H1 (cell line): ENCODE measurements at regions not wholly inside any gene's neighbourhood (a gene's known extent, or its start where the extent isn't known, plus 50 kb on each side); places are given as distances from the start of the nearest gene placed in this dataset.

Experiments used
- CTCF ChIA-PET: fragments of 300-600 bp; sonication (Branson Sonifier 250); formaldehyde crosslinking; loops from one replicate; lab custom pipeline; 2021; ENCODE audit not compliant: partially characterized antibody; lab: Charles Lee
- POLR2A ChIA-PET: fragments of 300-600 bp; sonication (Branson Sonifier 250); formaldehyde crosslinking; loops from one replicate; lab custom pipeline; 2021; ENCODE audit warnings: inconsistent platforms; ENCODE audit not compliant: partially characterized antibody; lab: Charles Lee
- DNase-seq, 2 experiments: peaks; one replicate each; pipeline versions ENCODE4 v3.0.0 to v3.0.0-alpha.2; 2010 to 2022; ENCODE audit warnings: low spot score in 2 of 2, low read depth in 1 of 2, mixed read lengths in 1 of 2
- FAIRE-seq: peaks from 2 replicates; lab custom pipeline; 2011; peaks lifted over from hg19 to GRCh38; lab: Jason Lieb, UNC
- H2AFZ ChIP-seq: 2 replicates; pipeline ENCODE4 v1.8.1; 2012; ENCODE audit warnings: low read length, inconsistent platforms
- H2AK5ac ChIP-seq: 2 replicates; pipeline ENCODE4 v1.6.1; 2013; ENCODE audit warnings: low read depth, low read length
- H2BK120ac ChIP-seq: replicated peaks from 2 replicates; pipeline ENCODE3; 2013; ENCODE audit warnings: low read depth, low read length, inconsistent platforms
- H2BK12ac ChIP-seq: 2 replicates; pipeline ENCODE4 v1.6.1; 2013; ENCODE audit warnings: low read depth, low read length
- H2BK15ac ChIP-seq: 2 replicates; pipeline ENCODE4 v1.6.1; 2013; ENCODE audit warnings: low read length
- H2BK20ac ChIP-seq: 2 replicates; pipeline ENCODE4 v1.6.1; 2013; ENCODE audit warnings: low read length
- H2BK5ac ChIP-seq: 2 replicates; pipeline ENCODE4 v1.6.1; 2013; ENCODE audit warnings: low read depth, low read length
- H3K14ac ChIP-seq: 2 replicates; pipeline ENCODE4 v1.6.1; 2013; ENCODE audit warnings: inconsistent platforms; ENCODE audit not compliant: insufficient read length
- H3K18ac ChIP-seq: 2 replicates; pipeline ENCODE4 v1.6.1; 2013; ENCODE audit warnings: low read length; ENCODE audit errors: extremely low read depth
- H3K23ac ChIP-seq: 2 replicates; pipeline ENCODE4 v1.6.1; 2013; ENCODE audit warnings: inconsistent platforms; ENCODE audit not compliant: insufficient read length
- H3K23me2 ChIP-seq: 2 replicates; pipeline ENCODE4 v1.6.1; 2013; ENCODE audit warnings: low read depth, low read length
- H3K27ac ChIP-seq: 2 replicates; pipeline ENCODE4 v1.6.1; 2011; ENCODE audit warnings: low read depth, low read length, inconsistent platforms
- H3K27me3 ChIP-seq, 4 experiments: replicated peaks in 1 of 4; 1 replicate in 1 of 4; 2 replicates in 3 of 4; pipeline versions ENCODE4 v1.6.1 to v1.8.1; 2011 to 2013; ENCODE audit warnings: low read length in 3 of 4, mild to moderate bottlenecking in 3 of 4, inconsistent platforms in 2 of 4, mixed read lengths in 2 of 4, moderate library complexity in 1 of 4; ENCODE audit not compliant: control insufficient read depth in 3 of 4, insufficient read depth in 3 of 4; ENCODE audit errors: extremely low read depth in 1 of 4
- H3K36me3 ChIP-seq, 4 experiments: 2 replicates each; pipeline versions ENCODE4 v1.6.1 to v1.8.1; 2011 to 2013; ENCODE audit warnings: mild to moderate bottlenecking in 4 of 4, low read length in 3 of 4, moderate library complexity in 2 of 4, control low read depth in 1 of 4, inconsistent platforms in 1 of 4; ENCODE audit not compliant: insufficient read depth in 4 of 4, control insufficient read depth in 2 of 4
- H3K4ac ChIP-seq: replicated peaks from 2 replicates; pipeline ENCODE3; 2013; ENCODE audit warnings: low read length, low read depth, mixed read lengths, inconsistent platforms; ENCODE audit not compliant: insufficient read length
- H3K4me1 ChIP-seq, 4 experiments: replicated peaks in 1 of 4; 1 replicate in 1 of 4; 2 replicates in 3 of 4; pipeline versions ENCODE4 v1.6.1 to v1.8.1; 2011 to 2013; ENCODE audit warnings: low read length in 3 of 4, inconsistent platforms in 2 of 4, mixed read lengths in 1 of 4; ENCODE audit not compliant: insufficient read depth in 4 of 4, control insufficient read depth in 3 of 4
- H3K4me2 ChIP-seq, 2 experiments: 2 replicates each; pipeline versions ENCODE4 v1.6.1 to v1.8.1; 2011 to 2013; ENCODE audit warnings: low read depth in 2 of 2, low read length in 2 of 2, control low read depth in 1 of 2, inconsistent platforms in 1 of 2, mild to moderate bottlenecking in 1 of 2; ENCODE audit not compliant: insufficient read depth in 1 of 2
- H3K4me3 ChIP-seq, 4 experiments: fragments of 200-600, 300-600 bp in 1 of 4; sonication (generic), shearing (Covaris generic), sonication (Bioruptor Twin) in 1 of 4; 2 replicates each; pipeline versions ENCODE4 v1.5.1 to v1.8.1; 2011 to 2016; ENCODE audit warnings: low read length in 4 of 4, low read depth in 3 of 4, control low read depth in 2 of 4, inconsistent platforms in 2 of 4, mild to moderate bottlenecking in 2 of 4, mixed read lengths in 1 of 4, moderate library complexity in 1 of 4; ENCODE audit not compliant: insufficient read depth in 2 of 4; ENCODE audit errors: extremely low read depth in 1 of 4
- H3K56ac ChIP-seq: replicated peaks from 2 replicates; pipeline ENCODE3; 2013; ENCODE audit warnings: low read depth, mild to moderate bottlenecking, mixed read lengths, low read length, inconsistent platforms; ENCODE audit not compliant: insufficient read length
- H3K79me1 ChIP-seq: 2 replicates; pipeline ENCODE4 v1.6.1; 2013; ENCODE audit warnings: low read depth, low read length, control low read depth
- H3K79me2 ChIP-seq, 2 experiments: 2 replicates each; pipeline versions ENCODE4 v1.6.1 to v1.8.1; 2012 to 2013; ENCODE audit warnings: low read length in 2 of 2, mild to moderate bottlenecking in 2 of 2, inconsistent platforms in 1 of 2; ENCODE audit not compliant: insufficient read depth in 2 of 2, control insufficient read depth in 1 of 2
- H3K9ac ChIP-seq, 4 experiments: replicated peaks in 1 of 4; 1 replicate in 1 of 4; 2 replicates in 3 of 4; pipeline versions ENCODE4 v1.6.1 to v1.8.1; 2011 to 2013; ENCODE audit warnings: low read depth in 3 of 4, low read length in 3 of 4, control low read depth in 2 of 4, mild to moderate bottlenecking in 2 of 4, moderate library complexity in 2 of 4, inconsistent platforms in 1 of 4; ENCODE audit errors: extremely low read depth in 1 of 4
- H3K9me3 ChIP-seq, 2 experiments: 2 replicates each; pipeline versions ENCODE4 v1.6.1 to v1.8.1; 2012 to 2013; ENCODE audit warnings: mild to moderate bottlenecking in 2 of 2, moderate library complexity in 2 of 2, control low read depth in 1 of 2, inconsistent platforms in 1 of 2, low read depth in 1 of 2, low read length in 1 of 2, mixed read lengths in 1 of 2; ENCODE audit not compliant: insufficient read depth in 2 of 2
- H4K20me1 ChIP-seq, 2 experiments: replicated peaks in 1 of 2; 2 replicates each; pipeline versions ENCODE3 to v1.8.1; 2011 to 2013; ENCODE audit warnings: inconsistent platforms in 2 of 2, low read length in 2 of 2, mild to moderate bottlenecking in 1 of 2; ENCODE audit not compliant: insufficient read depth in 2 of 2, control insufficient read depth in 1 of 2
- H4K5ac ChIP-seq: 2 replicates; pipeline ENCODE4 v1.6.1; 2013; ENCODE audit warnings: low read length, low read depth, mixed read lengths, inconsistent platforms; ENCODE audit not compliant: insufficient read length
- H4K8ac ChIP-seq: 2 replicates; pipeline ENCODE4 v1.8.0; 2013; ENCODE audit warnings: mild to moderate bottlenecking, moderate library complexity, low read length, inconsistent platforms; ENCODE audit not compliant: insufficient read depth; ENCODE audit errors: extremely low read depth
- H4K91ac ChIP-seq: replicated peaks from 2 replicates; pipeline ENCODE3; 2013; ENCODE audit warnings: low read length, mixed read lengths, inconsistent platforms; ENCODE audit not compliant: insufficient read length
- RNF2 ChIP-seq: fragments of 200-900, 300-1000 bp; sonication (generic); IDR thresholded peaks from 2 replicates; pipeline ENCODE4 v1.7.1; 2016; ENCODE audit warnings: borderline replicate concordance, low read depth, mild to moderate bottlenecking, antibody characterized with exemption, low read length; ENCODE audit not compliant: poor library complexity, severe bottlenecking; ENCODE audit errors: missing control alignments
- SP4 ChIP-seq: IDR thresholded peaks from 2 replicates; pipeline ENCODE4 v1.6.1; 2012; ENCODE audit warnings: low read length, inconsistent platforms
- WGBS, 2 experiments: shearing (Covaris generic) in 1 of 2; methylation state at CpG; one replicate each; pipeline versions ENCODE4 v1.1.6 to v1.1.7; 2013 to 2015; ENCODE audit warnings: low lambda C conversion rate in 2 of 2, mixed read lengths in 2 of 2, inconsistent platforms in 1 of 2, low coverage in 1 of 2, missing lambda C conversion rate in 1 of 2; ENCODE audit not compliant: insufficient replicate concordance in 2 of 2, insufficient coverage in 1 of 2, insufficient read length in 1 of 2; ENCODE audit errors: extremely low coverage in 1 of 2, missing lambda C conversion rate in 1 of 2; 5-methylcytosine and 5-hydroxymethylcytosine counted together

GRCh38 chr17:79280010-79280409 is 205.4 kb downstream of the ENGASE start:
- H3K27me3 ChIP-seq, result no peaks in the 10 kb centered on the region
- WGBS, 2 experiments, result 73% methylated on average over 8 of the region's 8 CpGs; no CpG with 5 or more reads in 1 of the 2 experiments

More at GRCh38 chr17:79280010-79280409, 205.4 kb downstream of the ENGASE start:
- no peak for DNase-seq
- no peak overlapping the region for H4K91ac ChIP-seq
- CTCF ChIA-PET, result interaction anchor here (1.1 to 1.9 kb wide), 6 partner anchors 10 to 192 kb away, joined by 3 to 5 read pairs (median 3); no protein-coding TSS in a partner anchor
- no peak for FAIRE-seq
- no peak overlapping the region for H3K18ac ChIP-seq
- H2BK5ac ChIP-seq, result no peak overlapping the region; the same call in 1 of the 2 replicates
- TF ChIP-seq SP4 (no peak), RNF2 (no peak)
- H2BK15ac ChIP-seq, result no peak overlapping the region
- no peak overlapping the region for H4K5ac ChIP-seq
- no peak overlapping the region for H2BK12ac ChIP-seq
- H2BK20ac ChIP-seq, result no peak overlapping the region
- H2BK120ac ChIP-seq, result no peak overlapping the region
- H3K56ac ChIP-seq, result no peak overlapping the region
- H3K9ac ChIP-seq, result no peak overlapping the region
- H3K36me3 ChIP-seq, result no peaks in the 10 kb centered on the region
- 0 out of 2 replicates have a peak overlapping the region, but pooled peaks have one; percentile 53 for H2AK5ac ChIP-seq
- H3K79me2 ChIP-seq, result no peaks in the 10 kb centered on the region
- peaks cover 0 to 3% of the 10 kb centered on the region in 2 experiments for H4K20me1 ChIP-seq
- H3K79me1 ChIP-seq, result no peaks in the 10 kb centered on the region
- H3K27ac ChIP-seq, result no peak overlapping the region
- H4K8ac ChIP-seq, result no peak overlapping the region
- no peak overlapping the region for H3K14ac ChIP-seq
- no peak overlapping the region for H3K4ac ChIP-seq
- no peak overlapping the region for H2AFZ ChIP-seq
- no peak overlapping the region for H3K4me3 ChIP-seq
- H3K23me2 ChIP-seq, result 0 out of 2 replicates have a peak, but pooled peaks cover 3% of the 10 kb centered on the region
- H3K4me1 ChIP-seq, result no peaks in the 10 kb centered on the region
- H3K4me2 ChIP-seq, result no peak overlapping the region
- POLR2A ChIA-PET, result no interaction called here
- no peak overlapping the region for H3K23ac ChIP-seq
- no peaks in the 10 kb centered on the region for H3K9me3 ChIP-seq
